ENCODE measurements at regions not wholly inside any gene's neighbourhood (a gene's known extent, or its start where the extent isn't known, plus 50 kb on each side); places are given as distances from the start of the nearest gene placed in this dataset.

GRCh38 chr6:104519566-104519965 is 340.2 kb downstream of the HACE1 start:
- intact Hi-C loops (cut with DNase I) = no loop called here
- FAIRE-seq (no peak), DNase-seq (no peak)
- no peaks in the 10 kb centered on the region for H3K27me3 ChIP-seq (ENCODE audit: control insufficient read depth, insufficient read depth, low read length)
- no peak overlapping the region for H3K27ac ChIP-seq (ENCODE audit: low read depth in 2 of 2, low read length in 2 of 2)
- no peak overlapping the region for H3K4me3 ChIP-seq (ENCODE audit: low read length in 3 of 3)
- H3K9ac ChIP-seq (ENCODE audit: low read length in 3 of 3) = no peak overlapping the region
- no peaks in the 10 kb centered on the region for H3K4me1 ChIP-seq (ENCODE audit: control insufficient read depth in 2 of 3, insufficient read depth in 2 of 3, low read depth in 1 of 3, low read length in 3 of 3)
- no peaks in the 10 kb centered on the region for H3K9me3 ChIP-seq (ENCODE audit: control insufficient read depth in 2 of 3, insufficient read depth in 1 of 3, low read length in 3 of 3)
- no peaks in the 10 kb centered on the region for H3K36me3 ChIP-seq (ENCODE audit: control insufficient read depth in 2 of 3, insufficient read depth in 3 of 3, low read length in 3 of 3)
- TF ChIP-seq CTCF (IDR thresholded peaks at IDR 0.05; ENCODE audit: borderline replicate concordance, extremely low read depth, insufficient read depth) = no peak

DNA sequence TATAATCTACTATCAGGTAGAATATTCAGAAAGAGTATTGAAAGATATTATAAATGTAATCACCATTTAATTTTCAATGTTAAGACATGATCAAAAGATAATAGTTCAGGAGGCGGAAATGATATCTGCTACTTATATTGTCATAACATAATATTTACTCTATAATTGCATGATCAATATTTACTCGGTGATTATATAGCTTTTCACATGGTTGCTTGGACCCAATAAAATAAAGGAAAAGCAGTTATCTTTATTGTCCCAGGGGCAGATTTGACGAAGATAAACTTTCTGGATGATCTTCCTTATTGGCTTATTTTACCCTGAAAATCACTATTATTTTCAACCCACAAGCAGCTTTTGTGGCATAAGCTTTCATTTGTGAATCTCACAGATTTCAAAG is 350.4 kb downstream of the HACE1 start:
- no peaks in the 10 kb centered on the region for H3K36me3 ChIP-seq (ENCODE audit: control insufficient read depth in 2 of 3, insufficient read depth in 3 of 3, low read length in 3 of 3)
- intact Hi-C loops (cut with DNase I) = no loop called here

GRCh38 chr6:104506429-104506828 is 353.3 kb downstream of the HACE1 start:
- DNase-seq (no peak), FAIRE-seq (no peak)
- Histone ChIP-seq H3K9ac (ENCODE audit: low read length in 3 of 3) (no peak overlapping the region), H3K27me3 (ENCODE audit: control insufficient read depth, insufficient read depth, low read length) (no peaks in the 10 kb centered on the region), H3K4me3 (ENCODE audit: low read length in 3 of 3) (no peak overlapping the region), H3K9me3 (ENCODE audit: control insufficient read depth in 2 of 3, insufficient read depth in 1 of 3, low read length in 3 of 3) (no peaks in the 10 kb centered on the region), H3K27ac (ENCODE audit: low read depth in 2 of 2, low read length in 2 of 2) (no peak overlapping the region), H3K4me1 (ENCODE audit: control insufficient read depth in 2 of 3, insufficient read depth in 2 of 3, low read depth in 1 of 3, low read length in 3 of 3) (no peaks in the 10 kb centered on the region), H3K36me3 (ENCODE audit: control insufficient read depth in 2 of 3, insufficient read depth in 3 of 3, low read length in 3 of 3) (no peaks in the 10 kb centered on the region)
- TF ChIP-seq CTCF (IDR thresholded peaks at IDR 0.05; ENCODE audit: borderline replicate concordance, extremely low read depth, insufficient read depth) = no peak
- intact Hi-C loops (cut with DNase I) = no loop called here

More for the DNA sequence above, 350.4 kb downstream of the HACE1 start:
- TF ChIP-seq CTCF (IDR thresholded peaks at IDR 0.05; ENCODE audit: borderline replicate concordance, extremely low read depth, insufficient read depth) = no peak
- Histone ChIP-seq H3K27ac (ENCODE audit: low read depth in 2 of 2, low read length in 2 of 2) (no peak overlapping the region), H3K4me1 (ENCODE audit: control insufficient read depth in 2 of 3, insufficient read depth in 2 of 3, low read depth in 1 of 3, low read length in 3 of 3) (no peaks in the 10 kb centered on the region), H3K9me3 (ENCODE audit: control insufficient read depth in 2 of 3, insufficient read depth in 1 of 3, low read length in 3 of 3) (no peaks in the 10 kb centered on the region), H3K27me3 (ENCODE audit: control insufficient read depth, insufficient read depth, low read length) (no peaks in the 10 kb centered on the region), H3K9ac (ENCODE audit: low read length in 3 of 3) (no peak overlapping the region), H3K4me3 (ENCODE audit: low read length in 3 of 3) (no peak overlapping the region)
- FAIRE-seq (no peak), DNase-seq (no peak)

DNA sequence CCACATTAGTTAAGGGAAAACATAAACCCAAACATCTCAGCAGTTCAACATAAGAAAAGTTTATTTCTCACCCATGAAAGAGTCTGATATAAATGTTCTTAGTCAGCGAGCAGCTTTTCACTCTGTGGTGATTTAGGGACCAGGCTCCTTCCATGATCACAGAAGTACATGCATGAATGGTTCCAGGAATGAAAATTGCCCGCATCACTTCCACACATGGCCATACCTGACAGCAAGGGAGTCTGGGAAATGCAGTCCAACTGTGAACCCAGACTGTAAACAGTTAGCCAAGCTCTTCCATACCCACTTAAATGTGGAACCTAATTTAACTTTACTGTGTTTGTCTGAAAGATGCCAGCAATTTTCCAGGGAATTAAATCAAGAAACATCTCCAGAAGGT is 353.9 kb downstream of the HACE1 start:
- H3K9me3 ChIP-seq (ENCODE audit: control insufficient read depth in 2 of 3, insufficient read depth in 1 of 3, low read length in 3 of 3) = no peaks in the 10 kb centered on the region
- H3K4me1 ChIP-seq (ENCODE audit: control insufficient read depth in 2 of 3, insufficient read depth in 2 of 3, low read depth in 1 of 3, low read length in 3 of 3) = no peaks in the 10 kb centered on the region
- H3K27ac ChIP-seq (ENCODE audit: low read depth in 2 of 2, low read length in 2 of 2) = no peak overlapping the region
- TF ChIP-seq CTCF (IDR thresholded peaks at IDR 0.05; ENCODE audit: borderline replicate concordance, extremely low read depth, insufficient read depth) = no peak
- DNase-seq = peak in 4 of 5 donors; percentile 40 to 79 (median 59)
- no peak overlapping the region for H3K9ac ChIP-seq (ENCODE audit: low read length in 3 of 3)
- no peaks in the 10 kb centered on the region for H3K36me3 ChIP-seq (ENCODE audit: control insufficient read depth in 2 of 3, insufficient read depth in 3 of 3, low read length in 3 of 3)
- no peaks in the 10 kb centered on the region for H3K27me3 ChIP-seq (ENCODE audit: control insufficient read depth, insufficient read depth, low read length)
- FAIRE-seq = no peak
- H3K4me3 ChIP-seq (ENCODE audit: low read length in 3 of 3) = no peak overlapping the region
- intact Hi-C loops (cut with DNase I) = no loop called here
